B cell (primary cell): ENCODE measurements at regions not wholly inside any gene's neighbourhood (a gene's known extent, or its start where the extent isn't known, plus 50 kb on each side); places are given as distances from the start of the nearest gene placed in this dataset.

ENCODE experiments used
- ATAC-seq: fragments of 200-7000 bp; cut with Tn5 transposase; one replicate; pipeline ENCODE4 v1.10.0; 2021; ENCODE audit warnings: low read depth, mild to moderate bottlenecking, moderate number of reproducible peaks, moderate library complexity
- CTCF ChIA-PET: fragments of 350-600 bp; sonication (Branson Sonifier 250); formaldehyde crosslinking; loops from one replicate; lab custom pipeline; 2021; ENCODE audit warnings: antibody characterized with exemption, inconsistent platforms; lab: Charles Lee
- POLR2A ChIA-PET: fragments of 350-600 bp; sonication (Branson Sonifier 250); formaldehyde crosslinking; loops from one replicate; lab custom pipeline; 2021; ENCODE audit warnings: antibody characterized with exemption; lab: Charles Lee
- DNase-seq: peaks from one replicate; pipeline ENCODE4 v3.0.0; 2013
- H2AFZ ChIP-seq: 2 replicates; pipeline ENCODE4 v1.6.1; 2012; ENCODE audit warnings: mild to moderate bottlenecking, low read depth, low read length; ENCODE audit not compliant: insufficient read depth, poor library complexity, severe bottlenecking
- H3K27ac ChIP-seq, 2 donors: 1 replicate in 1 of 2; 2 replicates in 1 of 2; pipeline ENCODE4 v1.5.1; 2012 to 2013; ENCODE audit warnings: low read length in 2 of 2, mild to moderate bottlenecking in 2 of 2, moderate library complexity in 1 of 2
- H3K27me3 ChIP-seq, 4 experiments: fragments of 200-600 bp in 1 of 4; sonication (generic) in 1 of 4; replicated peaks in 1 of 4; 1 replicate in 2 of 4; 2 replicates in 2 of 4; pipeline versions ENCODE4 v1.6.1 to v1.7.0; 2013 to 2016; ENCODE audit warnings: low read length in 3 of 4, mild to moderate bottlenecking in 2 of 4, mixed read lengths in 1 of 4, moderate library complexity in 1 of 4; ENCODE audit not compliant: insufficient read depth in 4 of 4, control insufficient read depth in 3 of 4; ENCODE audit errors: control extremely low read depth in 1 of 4
- H3K36me3 ChIP-seq, 2 experiments: replicated peaks in 1 of 2; 1 replicate in 1 of 2; 2 replicates in 1 of 2; pipeline versions ENCODE4 v1.6.1 to v1.7.1; 2013; ENCODE audit warnings: low read length in 1 of 2; ENCODE audit not compliant: insufficient read depth in 2 of 2, control insufficient read depth in 1 of 2; ENCODE audit errors: control extremely low read depth in 1 of 2, extremely low read depth in 1 of 2
- H3K4me1 ChIP-seq, 2 donors: fragments of 200-600 bp in 1 of 2; sonication (generic) in 1 of 2; 1 replicate in 1 of 2; 2 replicates in 1 of 2; pipeline versions ENCODE4 v1.5.1 to v1.6.1; 2013 to 2017; ENCODE audit warnings: low read length in 2 of 2; ENCODE audit not compliant: control insufficient read depth in 2 of 2, insufficient read depth in 2 of 2
- H3K4me2 ChIP-seq: replicated peaks from 2 replicates; pipeline ENCODE3; 2012; ENCODE audit warnings: mild to moderate bottlenecking, low read depth, low read length; ENCODE audit not compliant: poor library complexity, severe bottlenecking
- H3K4me3 ChIP-seq, 5 experiments: fragments of 200-600 bp in 1 of 5; sonication (generic) in 1 of 5; 1 replicate in 3 of 5; 2 replicates in 2 of 5; pipeline versions ENCODE4 v1.5.1 to v1.7.0; 2011 to 2016; ENCODE audit warnings: low read length in 4 of 5, mild to moderate bottlenecking in 4 of 5, low read depth in 2 of 5, control low read depth in 1 of 5, moderate library complexity in 1 of 5; ENCODE audit not compliant: insufficient read depth in 1 of 5; ENCODE audit errors: control extremely low read depth in 1 of 5, extremely low read depth in 1 of 5
- H3K79me2 ChIP-seq: fragments of 200-600 bp; sonication (generic); one replicate; pipeline ENCODE4 v1.6.0; 2016; ENCODE audit warnings: low read length; ENCODE audit not compliant: control insufficient read depth, insufficient read depth
- H3K9ac ChIP-seq: fragments of 200-600 bp; sonication (generic); 2 replicates; pipeline ENCODE4 v1.6.1; 2017; ENCODE audit warnings: mild to moderate bottlenecking, low read length, moderate library complexity
- H3K9me3 ChIP-seq, 3 donors: one replicate each; pipeline versions ENCODE4 v1.6.1 to v1.7.1; 2013; ENCODE audit warnings: low read length in 2 of 3; ENCODE audit not compliant: control insufficient read depth in 2 of 3, insufficient read depth in 1 of 3; ENCODE audit errors: control extremely low read depth in 1 of 3
- H4K20me1 ChIP-seq: 2 replicates; pipeline ENCODE4 v1.6.0; 2012; ENCODE audit warnings: mild to moderate bottlenecking, low read length; ENCODE audit not compliant: insufficient read depth, control insufficient read depth, poor library complexity, severe bottlenecking
- H3K27ac Mint-ChIP-seq: one replicate; pipeline ENCODE4 v1.8.0; 2021; ENCODE audit warnings: mixed read lengths
- H3K27me3 Mint-ChIP-seq: one replicate; pipeline ENCODE4 v1.8.0; 2021; ENCODE audit warnings: mixed read lengths
- H3K4me1 Mint-ChIP-seq: one replicate; pipeline ENCODE4 v1.8.0; 2021; ENCODE audit warnings: mixed read lengths
- H3K4me3 Mint-ChIP-seq: one replicate; pipeline ENCODE4 v1.8.0; 2021; ENCODE audit warnings: mixed read lengths
- H3K9me3 Mint-ChIP-seq: one replicate; pipeline ENCODE4 v1.8.0; 2022; ENCODE audit warnings: mixed read lengths; ENCODE audit not compliant: insufficient read depth
- EZH2 ChIP-seq: IDR thresholded peaks from 2 replicates; pipeline ENCODE4 v1.6.1; 2012; ENCODE audit warnings: borderline replicate concordance, low read depth, mild to moderate bottlenecking, moderate library complexity, low read length; ENCODE audit not compliant: insufficient read depth, poor library complexity, severe bottlenecking
- WGBS: methylation state at CpG from one replicate; pipeline ENCODE4 v1.1.5; 2013; ENCODE audit warnings: missing lambda C conversion rate; ENCODE audit not compliant: insufficient coverage; 5-methylcytosine and 5-hydroxymethylcytosine counted together
- intact Hi-C: fragments of 100-400 bp; cut with micrococcal nuclease; formaldehyde crosslinking; loops from one replicate; pipeline ENCODE4 v1.10.0; 2022
- TF ChIP-seq, protein P1 (sequence below): fragments of 200-600 bp; IDR thresholded peaks from one replicate; pipeline ENCODE4 v1.8.0; 2022; ENCODE audit warnings: antibody characterized with exemption, mild to moderate bottlenecking

DNA sequence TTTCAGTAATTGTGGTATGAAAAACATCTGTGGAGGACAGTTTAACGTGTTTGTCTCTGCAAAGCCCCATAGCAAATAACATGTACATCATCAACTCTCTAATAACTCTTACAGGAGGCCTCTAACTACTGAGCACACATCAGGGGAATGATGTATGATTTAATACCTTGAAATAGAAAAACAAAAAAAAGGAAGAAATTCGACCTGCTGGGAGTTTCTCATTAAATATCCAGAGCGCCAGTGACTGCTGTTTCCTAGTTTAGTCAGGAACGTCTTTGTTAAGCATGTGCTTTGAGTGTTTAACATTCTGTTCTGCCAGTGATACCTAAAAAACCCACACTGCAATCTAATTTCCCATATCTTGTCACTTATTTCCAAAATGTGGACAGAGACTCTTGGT lies 235.4 kb downstream of the PCDH20 start:
- ATAC-seq = no peak

DNA sequence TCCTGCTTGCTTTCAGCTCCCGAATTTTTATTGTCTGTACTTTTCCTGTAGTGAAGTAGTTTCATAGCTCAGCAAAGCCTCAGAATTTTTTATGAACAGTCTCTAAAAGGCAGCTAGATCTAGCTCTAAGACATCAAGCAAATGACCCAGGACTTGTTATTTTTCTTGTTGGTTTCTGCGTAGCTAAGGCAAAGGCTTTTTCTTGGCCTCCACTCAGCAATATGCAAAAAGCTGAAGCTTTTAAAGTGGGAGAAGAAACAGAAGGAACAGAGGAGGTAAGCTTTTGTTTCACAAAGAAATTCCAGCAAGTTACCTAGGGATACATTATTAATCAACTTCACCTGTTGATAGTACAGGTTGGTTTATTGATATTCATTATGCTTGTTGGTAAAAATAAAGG lies 235.9 kb downstream of the PCDH20 start:
- no peak overlapping the region for H3K9ac ChIP-seq
- H3K79me2 ChIP-seq = no peaks in the 10 kb centered on the region
- H3K4me2 ChIP-seq = no peak overlapping the region
- H3K27ac ChIP-seq = no peak overlapping the region
- TF ChIP-seq, protein P1, sequence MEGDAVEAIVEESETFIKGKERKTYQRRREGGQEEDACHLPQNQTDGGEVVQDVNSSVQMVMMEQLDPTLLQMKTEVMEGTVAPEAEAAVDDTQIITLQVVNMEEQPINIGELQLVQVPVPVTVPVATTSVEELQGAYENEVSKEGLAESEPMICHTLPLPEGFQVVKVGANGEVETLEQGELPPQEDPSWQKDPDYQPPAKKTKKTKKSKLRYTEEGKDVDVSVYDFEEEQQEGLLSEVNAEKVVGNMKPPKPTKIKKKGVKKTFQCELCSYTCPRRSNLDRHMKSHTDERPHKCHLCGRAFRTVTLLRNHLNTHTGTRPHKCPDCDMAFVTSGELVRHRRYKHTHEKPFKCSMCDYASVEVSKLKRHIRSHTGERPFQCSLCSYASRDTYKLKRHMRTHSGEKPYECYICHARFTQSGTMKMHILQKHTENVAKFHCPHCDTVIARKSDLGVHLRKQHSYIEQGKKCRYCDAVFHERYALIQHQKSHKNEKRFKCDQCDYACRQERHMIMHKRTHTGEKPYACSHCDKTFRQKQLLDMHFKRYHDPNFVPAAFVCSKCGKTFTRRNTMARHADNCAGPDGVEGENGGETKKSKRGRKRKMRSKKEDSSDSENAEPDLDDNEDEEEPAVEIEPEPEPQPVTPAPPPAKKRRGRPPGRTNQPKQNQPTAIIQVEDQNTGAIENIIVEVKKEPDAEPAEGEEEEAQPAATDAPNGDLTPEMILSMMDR = no peak
- TF ChIP-seq EZH2 = no peak
- no peaks in the 10 kb centered on the region for H3K4me1 Mint-ChIP-seq
- no peaks in the 10 kb centered on the region for H3K27me3 Mint-ChIP-seq
- H3K4me3 Mint-ChIP-seq = no peak overlapping the region
- no peaks in the 10 kb centered on the region for H3K9me3 ChIP-seq
- intact Hi-C loops = no loop called here
- H2AFZ ChIP-seq = no peak overlapping the region
- no peak overlapping the region for H3K4me3 ChIP-seq
- no CpG with 5 or more reads among the region's 2 CpGs for WGBS
- no peaks in the 10 kb centered on the region for H4K20me1 ChIP-seq
- no peak for ATAC-seq
- POLR2A ChIA-PET = no interaction called here
- H3K9me3 Mint-ChIP-seq = no peaks in the 10 kb centered on the region
- no peak for DNase-seq
- H3K4me1 ChIP-seq = no peaks in the 10 kb centered on the region
- no peaks in the 10 kb centered on the region for H3K27me3 ChIP-seq
- CTCF ChIA-PET = no interaction called here
- no peak overlapping the region for H3K27ac Mint-ChIP-seq
- no peaks in the 10 kb centered on the region for H3K36me3 ChIP-seq

More for the DNA sequence above, 235.4 kb downstream of the PCDH20 start:
- TF ChIP-seq, protein P1 = no peak
- TF ChIP-seq EZH2 = no peak
- H3K4me1 Mint-ChIP-seq = no peaks in the 10 kb centered on the region
- H3K4me2 ChIP-seq = no peak overlapping the region
- H3K79me2 ChIP-seq = no peaks in the 10 kb centered on the region
- no peak overlapping the region for H3K9ac ChIP-seq
- H2AFZ ChIP-seq = no peak overlapping the region
- H3K27ac Mint-ChIP-seq = no peak overlapping the region
- H3K36me3 ChIP-seq = no peaks in the 10 kb centered on the region
- H3K9me3 ChIP-seq = no peaks in the 10 kb centered on the region
- no peak overlapping the region for H3K4me3 ChIP-seq
- H3K9me3 Mint-ChIP-seq = no peaks in the 10 kb centered on the region
- no peaks in the 10 kb centered on the region for H3K4me1 ChIP-seq
- no peak for DNase-seq
- POLR2A ChIA-PET = no interaction called here
- no peaks in the 10 kb centered on the region for H4K20me1 ChIP-seq
- H3K27ac ChIP-seq = no peak overlapping the region
- H3K27me3 ChIP-seq = no peaks in the 10 kb centered on the region
- intact Hi-C loops = no loop called here
- H3K4me3 Mint-ChIP-seq = no peak overlapping the region
- WGBS = 93% methylated on average over 2 of the region's 4 CpGs
- no peaks in the 10 kb centered on the region for H3K27me3 Mint-ChIP-seq
- CTCF ChIA-PET = no interaction called here
